PC-9 (cell line): ENCODE measurements at regions not wholly inside any gene's neighbourhood (a gene's known extent, or its start where the extent isn't known, plus 50 kb on each side); places are given as distances from the start of the nearest gene placed in this dataset.

Experiments
- BruUV-seq: library from RNA; stranded (reverse); fragments of 400-500 nt; replicated peaks from 2 replicates; lab custom pipeline; 2021; lab: Mats Ljungman, UMichigan
- CTCF ChIA-PET: fragments of 300-600 bp; sonication (Branson Sonifier 250); formaldehyde crosslinking; loops from one replicate; lab custom pipeline; 2022; ENCODE audit warnings: antibody characterized with exemption; lab: Charles Lee
- POLR2A ChIA-PET: fragments of 300-600 bp; sonication (Branson Sonifier 250); formaldehyde crosslinking; loops from one replicate; lab custom pipeline; 2022; ENCODE audit warnings: antibody characterized with exemption; ENCODE audit not compliant: unreplicated experiment; lab: Charles Lee
- DNase-seq, 2 experiments: peaks; one replicate each; pipeline versions ENCODE4 v3.0.0 to v3.0.0-alpha.2; 2015 to 2022; ENCODE audit warnings: mixed read lengths in 1 of 2
- H2AFZ ChIP-seq: fragments of 200-600 bp; sonication (generic); 2 replicates; pipeline ENCODE4 v1.8.1; 2017; ENCODE audit warnings: antibody characterized with exemption
- H3F3A ChIP-seq: fragments of 200-600 bp; sonication (generic); 2 replicates; pipeline ENCODE4 v1.8.1; 2017; ENCODE audit warnings: antibody characterized with exemption, mild to moderate bottlenecking, low read depth; ENCODE audit not compliant: insufficient read depth
- H3K27ac ChIP-seq: fragments of 200-600 bp; sonication (generic); 2 replicates; pipeline ENCODE4 v1.6.1; 2016; ENCODE audit warnings: mixed run types
- H3K27me3 ChIP-seq: fragments of 200-600 bp; sonication (generic); 2 replicates; pipeline ENCODE4 v1.6.1; 2016; ENCODE audit warnings: low read depth, mixed run types; ENCODE audit not compliant: insufficient read depth
- H3K36me3 ChIP-seq: fragments of 200-600 bp; sonication (generic); 2 replicates; pipeline ENCODE4 v1.6.1; 2016; ENCODE audit warnings: low read depth, mixed run types
- H3K4me1 ChIP-seq: fragments of 200-600 bp; sonication (generic); replicated peaks from 2 replicates; pipeline ENCODE4 v1.6.1; 2016; ENCODE audit warnings: mixed run types; ENCODE audit not compliant: insufficient read depth
- H3K4me2 ChIP-seq: fragments of 200-600 bp; sonication (generic); 2 replicates; pipeline ENCODE4 v1.6.1; 2017; ENCODE audit warnings: mixed run types
- H3K4me3 ChIP-seq: fragments of 200-600 bp; sonication (generic); 2 replicates; pipeline ENCODE4 v1.6.1; 2016; ENCODE audit warnings: mixed run types
- H3K79me2 ChIP-seq: fragments of 200-600 bp; sonication (generic); 2 replicates; pipeline ENCODE4 v1.6.1; 2017; ENCODE audit warnings: low read depth, mixed run types
- H3K9me2 ChIP-seq: fragments of 200-600 bp; sonication (generic); 2 replicates; pipeline ENCODE4 v1.8.1; 2017; ENCODE audit warnings: mild to moderate bottlenecking; ENCODE audit not compliant: insufficient read depth
- H3K9me3 ChIP-seq: fragments of 200-600 bp; sonication (generic); 2 replicates; pipeline ENCODE4 v1.8.1; 2016; ENCODE audit warnings: low read depth; ENCODE audit not compliant: insufficient read depth
- H4K20me1 ChIP-seq: fragments of 200-600 bp; sonication (generic); 2 replicates; pipeline ENCODE4 v1.8.1; 2017; ENCODE audit not compliant: insufficient read depth
- CTCF ChIP-seq: fragments of 200-600 bp; sonication (generic); conservative IDR thresholded peaks from 2 replicates; pipeline ENCODE4 v1.6.1; 2017; ENCODE audit warnings: mixed run types, antibody characterized with exemption, mild to moderate bottlenecking, moderate library complexity
- EZH2 ChIP-seq: fragments of 200-600 bp; sonication (generic); IDR thresholded peaks from 2 replicates; pipeline ENCODE4 v1.8.0; 2017; ENCODE audit warnings: antibody characterized with exemption, low read depth
- intact Hi-C: fragments of 100-400 bp; cut with micrococcal nuclease; formaldehyde crosslinking; loops from one replicate; pipeline ENCODE4 v1.10.0; 2022; ENCODE audit not compliant: unreplicated experiment

GRCh38 chr18:37854396-37854795 lies 288.8 kb upstream of the CELF4 start:
- TF ChIP-seq EZH2, result no peak
- no peak for TF ChIP-seq CTCF
- POLR2A ChIA-PET, result no interaction called here
- Histone ChIP-seq H4K20me1 (no peaks in the 10 kb centered on the region), H3K27me3 (no peaks in the 10 kb centered on the region), H3K4me3 (no peak overlapping the region), H3F3A (no peaks in the 10 kb centered on the region), H3K36me3 (no peaks in the 10 kb centered on the region), H3K4me1 (no peaks in the 10 kb centered on the region), H3K9me2 (no peaks in the 10 kb centered on the region), H3K27ac (no peak overlapping the region), H2AFZ (no peak overlapping the region), H3K4me2 (no peak overlapping the region), H3K9me3 (no peaks in the 10 kb centered on the region), H3K79me2 (no peaks in the 10 kb centered on the region)
- BruUV-seq, result no TSS peak
- intact Hi-C loops, result no loop called here
- CTCF ChIA-PET, result no interaction called here
- DNase-seq, result no peak

GRCh38 chr18:37853706-37854105 lies 288.1 kb upstream of the CELF4 start:
- H3K27ac ChIP-seq, result no peak overlapping the region
- no peak overlapping the region for H3K4me3 ChIP-seq
- no peaks in the 10 kb centered on the region for H3K79me2 ChIP-seq
- H3K36me3 ChIP-seq, result no peaks in the 10 kb centered on the region
- H3K4me1 ChIP-seq, result no peaks in the 10 kb centered on the region
- CTCF ChIA-PET, result no interaction called here
- POLR2A ChIA-PET, result no interaction called here
- no peaks in the 10 kb centered on the region for H3K9me2 ChIP-seq
- H3K4me2 ChIP-seq, result no peak overlapping the region
- intact Hi-C loops, result no loop called here
- H3K27me3 ChIP-seq, result no peaks in the 10 kb centered on the region
- H3K9me3 ChIP-seq, result no peaks in the 10 kb centered on the region
- no peaks in the 10 kb centered on the region for H4K20me1 ChIP-seq
- H2AFZ ChIP-seq, result no peak overlapping the region
- no peaks in the 10 kb centered on the region for H3F3A ChIP-seq
- no TSS peak for BruUV-seq
- no peak for DNase-seq
- TF ChIP-seq CTCF, result no peak
- TF ChIP-seq EZH2, result no peak

DNA sequence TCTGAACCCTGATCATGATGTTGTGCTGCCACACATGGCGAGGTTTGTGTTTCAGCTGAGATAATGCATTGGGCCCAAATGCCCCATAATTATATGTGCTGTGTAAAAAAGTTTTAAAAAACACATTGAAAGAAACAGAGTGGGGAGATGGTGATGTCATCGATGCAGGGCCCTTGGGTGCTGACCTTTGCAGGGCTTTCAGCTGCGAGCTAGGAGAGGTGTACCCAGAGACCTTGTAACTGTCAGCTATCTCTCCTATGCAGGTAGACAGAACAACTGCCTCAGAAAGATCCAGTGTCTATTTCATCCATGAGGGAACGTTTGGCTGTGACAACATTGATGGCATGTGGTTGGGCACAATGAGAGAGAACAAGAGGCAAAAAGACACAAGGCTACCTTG lies 286.9 kb upstream of the CELF4 start:
- POLR2A ChIA-PET, result no interaction called here
- CTCF ChIA-PET, result no interaction called here
- DNase-seq, result no peak

More for the DNA sequence above, 286.9 kb upstream of the CELF4 start:
- no peaks in the 10 kb centered on the region for H3K9me2 ChIP-seq
- H3F3A ChIP-seq, result no peaks in the 10 kb centered on the region
- H3K4me1 ChIP-seq, result no peaks in the 10 kb centered on the region
- BruUV-seq, result no TSS peak
- H3K79me2 ChIP-seq, result no peaks in the 10 kb centered on the region
- H3K4me2 ChIP-seq, result no peak overlapping the region
- TF ChIP-seq CTCF (no peak), EZH2 (no peak)
- H4K20me1 ChIP-seq, result no peaks in the 10 kb centered on the region
- H3K4me3 ChIP-seq, result no peak overlapping the region
- no peaks in the 10 kb centered on the region for H3K27me3 ChIP-seq
- H3K27ac ChIP-seq, result no peak overlapping the region
- intact Hi-C loops, result no loop called here
- no peaks in the 10 kb centered on the region for H3K9me3 ChIP-seq
- H2AFZ ChIP-seq, result no peak overlapping the region
- H3K36me3 ChIP-seq, result no peaks in the 10 kb centered on the region
